Stimulated activated naive CD8-positive, alpha-beta T cell treated with anti-CD3 and anti-CD28 coated beads, Interleukin-15, Interleukin-2, amounts not matched to agents 100 U/mL and 50 U/mL, for 24 hours (primary cell): ENCODE measurements at regions not wholly inside any gene's neighbourhood (a gene's known extent, or its start where the extent isn't known, plus 50 kb on each side); places are given as distances from the start of the nearest gene placed in this dataset.
"Not testable (repeated sequence)": the region's sequence is repeated elsewhere in the genome, so short reads cannot be mapped to it uniquely, and the experiment has no call there.

Experiments used
- ATAC-seq: fragments of 150-1000 bp; cut with Tn5 transposase; one replicate; pipeline ENCODE4 v1.10.0; 2021
- DNase-seq: peaks from one replicate; pipeline ENCODE4 v3.0.0; 2021

- no peak for DNase-seq
- no peak for ATAC-seq
These were observed 394.5 kb downstream of the RERGL start for GRCh38 chr12:17695495-17695894.

GRCh38 chr12:17691369-17691768 lies 398.6 kb downstream of the RERGL start:
- ATAC-seq, result no peak

GRCh38 chr12:17680220-17680619 lies 409.8 kb downstream of the RERGL start:
- no peak for ATAC-seq
- DNase-seq, result no peak

More at GRCh38 chr12:17691369-17691768, 398.6 kb downstream of the RERGL start:
- no peak for DNase-seq

DNA sequence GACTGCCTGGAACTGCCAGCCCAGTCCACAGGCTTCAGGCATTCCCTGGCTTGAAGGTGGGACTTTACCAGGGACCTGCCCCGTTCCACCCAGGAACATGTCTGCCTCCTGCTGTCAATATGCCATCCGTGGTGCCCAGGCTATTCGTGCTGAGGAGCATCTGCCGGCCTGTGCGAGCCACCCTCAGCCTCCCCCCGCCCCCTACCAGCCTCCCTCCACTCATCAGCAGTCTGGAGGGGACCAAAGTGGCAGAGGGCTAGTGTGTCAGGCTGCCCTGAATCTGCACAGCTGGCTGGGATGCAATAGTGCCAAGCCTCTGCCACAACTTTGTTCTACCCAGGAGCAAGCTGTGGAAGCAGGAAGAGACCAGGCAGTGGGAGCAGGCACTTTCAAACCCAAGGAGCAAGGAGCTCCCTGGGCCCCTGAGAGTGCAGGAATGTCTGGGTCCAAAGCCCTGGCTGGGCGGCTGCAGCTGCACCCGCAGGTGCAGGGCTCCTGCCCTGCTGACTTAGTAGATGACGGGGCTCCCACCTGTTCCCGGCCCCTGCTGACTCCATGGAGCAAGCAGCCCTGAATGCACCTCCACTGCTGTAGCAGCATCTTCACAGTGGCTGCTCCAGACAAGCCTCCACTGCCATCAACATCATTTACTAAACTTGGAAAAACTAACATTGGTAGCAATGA lies 423.2 kb downstream of the RERGL start:
- ATAC-seq (no peak), DNase-seq (no peak)

DNA sequence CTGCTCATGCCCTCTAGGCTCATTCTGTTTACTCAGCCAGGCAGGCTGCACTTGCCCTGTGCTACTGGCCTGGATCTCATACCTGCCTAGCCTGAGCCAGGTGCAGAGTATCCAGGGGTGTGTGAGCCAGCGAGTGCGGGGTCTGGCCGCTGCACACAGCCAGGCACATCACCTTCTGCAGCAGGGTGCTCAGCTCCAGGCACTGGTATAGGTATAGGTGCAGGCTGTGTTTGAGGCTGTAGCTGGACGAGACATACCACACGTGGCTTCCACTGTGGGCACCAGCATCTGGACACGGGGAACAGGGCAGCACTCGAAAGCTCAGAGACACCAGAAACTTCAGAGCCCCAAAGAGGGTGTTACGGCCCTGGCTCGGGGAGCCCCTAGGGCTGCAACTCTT lies 424.2 kb downstream of the RERGL start:
- DNase-seq, result no peak
- ATAC-seq, result no peak

DNA sequence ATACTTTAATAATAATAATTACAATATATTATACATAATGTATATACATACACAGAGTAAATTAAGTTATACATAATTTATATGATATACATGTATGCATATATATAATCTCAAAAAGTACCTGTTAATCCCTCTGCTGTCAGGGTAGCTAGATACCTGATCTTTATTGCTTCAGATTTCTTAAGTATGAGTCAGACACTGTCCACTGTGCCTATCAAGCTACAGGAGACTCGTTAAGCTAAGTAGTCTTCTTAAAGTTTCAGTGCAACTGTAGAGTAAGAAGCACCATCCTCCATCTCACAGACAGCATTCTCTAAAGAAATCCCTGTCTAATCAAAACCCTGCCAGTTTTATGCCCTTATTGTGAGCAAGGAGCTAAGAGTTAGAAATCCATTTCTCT lies 428.7 kb downstream of the RERGL start:
- no peak for ATAC-seq
- DNase-seq, result no peak

DNA sequence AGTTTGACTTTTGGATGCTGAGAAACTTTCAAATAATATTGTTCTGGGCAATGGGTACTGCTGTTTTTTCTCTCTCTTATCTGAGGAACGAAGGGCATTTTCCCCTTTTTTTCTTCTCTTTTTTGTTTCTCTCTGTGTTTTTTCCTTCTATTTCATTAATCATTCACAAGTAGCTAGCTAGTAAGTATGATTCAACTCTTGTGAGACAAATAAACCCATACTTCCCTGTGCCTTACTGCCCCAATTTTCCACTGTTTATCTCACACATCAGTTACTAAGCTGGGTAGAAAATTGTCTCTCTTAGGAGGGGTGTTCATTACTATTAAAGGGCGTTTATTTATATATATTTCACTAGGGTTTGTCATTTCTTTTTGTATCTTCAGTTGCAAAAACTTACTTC lies 437.6 kb downstream of the RERGL start:
- ATAC-seq (no peak), DNase-seq (no peak)

DNA sequence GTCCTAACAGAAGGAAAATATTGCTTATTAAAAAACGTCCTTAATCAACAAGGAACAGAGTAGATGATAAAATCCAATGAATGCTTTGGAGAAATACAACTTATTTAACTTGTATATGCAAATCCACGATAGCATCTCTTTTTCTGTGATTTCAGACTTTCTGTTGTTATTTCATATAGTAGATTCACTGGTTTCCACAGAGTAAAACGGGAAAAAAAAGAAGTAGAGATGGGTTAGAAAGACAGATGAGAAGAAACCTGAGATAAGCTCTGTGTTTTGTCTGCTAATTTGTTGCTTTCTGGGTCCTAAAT lies 447.7 kb downstream of the RERGL start:
- DNase-seq, result no peak
- ATAC-seq, result no peak

- ATAC-seq (no peak), DNase-seq (no peak)
These were observed 449.4 kb downstream of the RERGL start for GRCh38 chr12:17640615-17641014.

DNA sequence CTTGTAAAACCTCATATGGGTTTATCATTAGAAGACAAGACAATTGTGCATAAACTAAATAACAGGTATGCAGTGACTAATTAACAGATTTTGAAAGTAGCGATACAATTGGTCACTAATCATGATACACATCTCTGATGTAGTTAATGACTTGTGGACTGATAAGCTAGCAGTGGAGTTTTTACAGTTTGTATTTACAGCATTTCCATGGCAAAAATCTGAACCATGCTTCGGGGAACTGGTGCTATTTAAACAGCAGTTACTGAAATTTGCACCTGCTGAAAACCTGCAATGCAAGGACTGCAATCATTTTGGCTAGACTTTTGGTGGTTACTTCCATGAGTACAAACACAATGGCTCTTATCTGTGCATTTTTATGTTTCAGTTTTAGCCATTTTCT lies 471.2 kb downstream of the RERGL start:
- ATAC-seq (no peak), DNase-seq (no peak)

GRCh38 chr12:17609701-17610100 lies 480.3 kb downstream of the RERGL start:
- ATAC-seq, result no peak

GRCh38 chr12:17609153-17609552 lies 480.8 kb downstream of the RERGL start:
- no peak for DNase-seq
- no peak for ATAC-seq

More at GRCh38 chr12:17609701-17610100, 480.3 kb downstream of the RERGL start:
- DNase-seq, result no peak

GRCh38 chr12:17595111-17595510 lies 494.9 kb downstream of the RERGL start:
- no peak for DNase-seq
- ATAC-seq, result no peak

DNA sequence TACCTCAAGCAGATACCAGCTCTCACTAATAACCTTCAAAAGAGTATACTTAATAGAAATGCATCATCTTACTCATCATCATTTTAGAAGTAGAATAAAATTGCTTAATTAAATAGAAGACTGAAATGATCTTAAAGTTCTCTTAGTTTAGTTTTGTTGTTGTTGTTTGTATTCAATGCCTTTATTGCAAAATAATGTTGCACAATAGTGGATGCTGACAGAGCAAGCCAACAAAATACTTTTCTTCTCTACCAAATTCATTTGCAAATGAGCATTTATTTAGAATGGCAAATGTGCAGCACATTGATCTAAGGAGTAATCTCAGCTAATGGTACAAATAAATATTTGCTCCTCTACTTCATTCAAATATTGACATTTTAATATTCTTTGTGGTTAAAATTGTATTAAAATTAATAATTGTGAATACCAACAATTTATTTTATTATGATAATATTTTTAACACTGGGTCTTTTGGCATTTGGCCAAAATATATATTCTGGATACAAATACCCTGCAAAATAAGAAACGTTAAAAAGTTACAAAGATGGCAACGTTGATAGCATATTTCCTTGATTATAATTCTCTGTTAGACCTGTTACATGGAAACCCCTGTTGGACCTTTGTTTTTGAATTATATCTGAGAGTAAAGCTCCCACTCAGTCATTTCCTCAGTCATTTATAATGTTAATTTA lies 496.1 kb downstream of the RERGL start:
- ATAC-seq, result no peak
- no peak for DNase-seq

DNA sequence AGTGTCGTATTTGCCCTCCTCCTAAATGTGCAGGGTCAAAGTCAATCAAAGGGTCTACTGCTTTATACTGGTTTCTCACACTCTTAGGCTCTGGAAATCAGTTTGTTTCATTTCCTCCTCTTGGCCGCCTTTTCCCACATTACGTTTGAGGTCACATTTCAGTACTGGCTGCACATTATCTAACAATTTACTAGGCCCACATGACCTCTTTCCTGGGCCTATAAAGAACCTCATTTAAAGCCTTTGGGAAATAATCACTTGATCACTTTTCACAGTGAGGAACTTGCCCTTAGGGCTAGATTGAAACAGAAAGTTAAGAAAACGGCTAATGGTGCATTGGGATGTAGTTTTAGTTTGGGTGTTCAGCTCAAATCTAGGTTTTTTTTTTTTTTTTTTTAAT lies 497.5 kb downstream of the RERGL start:
- DNase-seq (no peak), ATAC-seq (no peak)

DNA sequence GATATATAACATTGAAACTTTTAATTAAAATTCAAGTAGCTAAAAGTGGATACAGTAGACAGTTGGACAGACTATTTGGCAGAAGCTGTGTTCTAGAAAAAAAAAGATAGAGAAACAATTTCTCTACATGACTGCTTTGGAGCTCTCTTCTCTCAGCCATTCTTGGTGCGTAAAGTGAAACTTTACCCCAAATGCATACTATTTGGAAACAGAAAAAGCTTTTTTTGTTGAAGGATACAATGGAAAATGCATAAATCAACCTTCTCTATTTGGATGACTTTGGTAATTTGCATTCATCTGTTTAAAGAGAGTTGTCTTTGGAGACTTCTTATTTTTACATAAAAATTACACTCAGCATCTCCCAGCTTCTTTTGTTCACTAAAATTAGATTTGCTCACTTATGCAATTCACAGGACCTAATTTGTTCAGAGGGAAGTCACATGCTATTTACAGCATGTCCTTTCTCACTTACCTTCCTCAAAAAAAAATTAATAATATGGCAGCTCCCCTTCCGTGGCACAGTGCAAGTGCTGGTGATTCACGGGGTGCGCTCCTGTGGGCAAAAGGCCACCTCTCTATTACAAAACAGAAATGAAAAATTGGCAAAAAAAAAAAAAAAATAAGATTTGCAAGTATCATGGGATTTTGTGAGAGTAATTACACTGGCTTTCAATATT lies 498.9 kb downstream of the RERGL start:
- DNase-seq, result no peak
- no peak for ATAC-seq

- DNase-seq (no peak), ATAC-seq (no peak)
These were observed 501.0 kb downstream of the RERGL start for GRCh38 chr12:17588968-17589367.

GRCh38 chr12:17579205-17580026 lies 510.6 kb downstream of the RERGL start:
- ATAC-seq, result no peak
- no peak for DNase-seq

GRCh38 chr12:17577405-17577804 lies 512.6 kb downstream of the RERGL start:
- DNase-seq, result no peak
- no peak for ATAC-seq

GRCh38 chr12:17572250-17572649 lies 517.7 kb downstream of the RERGL start:
- DNase-seq, result no peak
- no peak for ATAC-seq

GRCh38 chr12:17571047-17571446 lies 518.9 kb downstream of the RERGL start:
- no peak for DNase-seq
- ATAC-seq, result no peak

DNA sequence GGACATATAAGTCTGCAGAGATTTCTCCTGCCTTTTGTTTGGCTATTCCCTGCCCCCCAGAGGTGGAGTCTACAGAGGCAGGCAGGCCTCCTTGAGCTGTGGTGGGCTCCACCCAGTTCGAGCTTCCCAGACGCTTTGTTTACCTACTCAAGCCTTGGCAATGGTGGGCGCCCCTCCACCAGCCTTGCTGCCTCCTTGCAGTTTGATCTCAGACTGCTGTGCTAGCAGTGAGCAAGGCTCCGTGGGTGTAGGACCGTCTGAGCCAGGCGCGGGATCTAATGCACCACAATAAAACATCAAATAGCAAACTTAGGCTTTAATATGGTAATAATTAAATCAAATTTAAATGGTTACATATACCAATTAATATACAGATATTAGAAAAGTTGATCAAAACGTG lies 525.4 kb downstream of the RERGL start:
- DNase-seq, ATAC-seq: not testable (repeated sequence)

- ATAC-seq (no peak), DNase-seq (no peak)
These were observed 540.0 kb downstream of the RERGL start for GRCh38 chr12:17550011-17550410.
